HCT116 (cell line): ENCODE measurements at regions not wholly inside any gene's neighbourhood (a gene's known extent, or its start where the extent isn't known, plus 50 kb on each side); places are given as distances from the start of the nearest gene placed in this dataset.

Experiments used
- ATAC-seq: fragments of 200-7000 bp; cut with Tn5 transposase; 2 replicates; pipeline ENCODE4 v1.9.1; 2020; ENCODE audit warnings: mild to moderate bottlenecking, moderate library complexity
- BruUV-seq: library from RNA; stranded (reverse); fragments of 400-500 nt; replicated peaks from 2 replicates; lab custom pipeline; 2021; lab: Mats Ljungman, UMichigan
- CTCF ChIA-PET: fragments of 300-600 bp; sonication (Branson Sonifier 250); formaldehyde crosslinking; loops from one replicate; lab custom pipeline; 2021; ENCODE audit warnings: antibody characterized with exemption; lab: Charles Lee
- POLR2A ChIA-PET: fragments of 300-600, 350-600 bp; sonication (Branson Sonifier 250); formaldehyde crosslinking; loops from one replicate; lab custom pipeline; 2021; ENCODE audit warnings: antibody characterized with exemption; lab: Charles Lee
- RAD21 ChIA-PET, 2 experiments: fragments of 300-600 bp; sonication (Branson Sonifier 250); formaldehyde crosslinking; loops; one replicate each; lab custom pipeline; 2023; ENCODE audit warnings: low total read pairs in 2 of 2; ENCODE audit not compliant: uncharacterized antibody in 2 of 2, unreplicated experiment in 2 of 2, low non-redundant PET in 1 of 2; lab: Charles Lee
- DNase-seq: peaks from one replicate; pipeline ENCODE4 v3.0.0-alpha.2; 2010; ENCODE audit warnings: low read depth, low spot score
- H2AFZ ChIP-seq: fragments of 200-600 bp; shearing (Covaris generic), sonication (generic); 2 replicates; pipeline ENCODE4 v1.6.1; 2017; ENCODE audit warnings: low read depth, mixed run types, mixed read lengths, antibody characterized with exemption, low read length; ENCODE audit not compliant: poor library complexity, severe bottlenecking
- H3K27ac ChIP-seq: 2 replicates; pipeline ENCODE4 v1.5.1; 2012; ENCODE audit warnings: low read depth, low read length
- H3K27me3 ChIP-seq: fragments of 200-600 bp; sonication (generic); 2 replicates; pipeline ENCODE4 v1.6.1; 2016; ENCODE audit warnings: mixed run types, low read length, mixed read lengths; ENCODE audit not compliant: insufficient read depth
- H3K36me3 ChIP-seq, 2 experiments: fragments of 200-500 bp in 1 of 2; fragments of 200-600 bp in 1 of 2; sonication (Bioruptor generic) in 1 of 2; sonication (generic) in 1 of 2; 2 replicates each; pipeline versions ENCODE4 v1.5.1 to v1.6.1; 2014 to 2016; ENCODE audit warnings: low read length in 2 of 2, inconsistent platforms in 1 of 2, mixed read lengths in 1 of 2, mixed run types in 1 of 2; ENCODE audit not compliant: insufficient read depth in 2 of 2, control insufficient read depth in 1 of 2
- H3K4me1 ChIP-seq, 2 experiments: fragments of 200-600 bp in 1 of 2; sonication (generic) in 1 of 2; 2 replicates each; pipeline versions ENCODE4 v1.5.1 to v1.6.1; 2012 to 2017; ENCODE audit warnings: low read length in 2 of 2, inconsistent platforms in 1 of 2, mild to moderate bottlenecking in 1 of 2, mixed read lengths in 1 of 2, mixed run types in 1 of 2, moderate library complexity in 1 of 2; ENCODE audit not compliant: insufficient read depth in 2 of 2, control insufficient read depth in 1 of 2
- H3K4me2 ChIP-seq: fragments of 200-600 bp; sonication (generic); 2 replicates; pipeline ENCODE4 v1.6.1; 2017; ENCODE audit warnings: mixed run types, low read length, mixed read lengths
- H3K4me3 ChIP-seq, 2 experiments: fragments of 200-600 bp in 1 of 2; sonication (generic) in 1 of 2; replicated peaks in 1 of 2; 2 replicates each; pipeline ENCODE4 v1.5.1; 2011 to 2016; ENCODE audit warnings: low read length in 2 of 2, control low read depth in 1 of 2, low read depth in 1 of 2, mild to moderate bottlenecking in 1 of 2, mixed read lengths in 1 of 2, mixed run types in 1 of 2
- H3K79me2 ChIP-seq: fragments of 200-600 bp; sonication (generic); 2 replicates; pipeline ENCODE4 v1.6.1; 2017; ENCODE audit warnings: mild to moderate bottlenecking, mixed run types, low read length, moderate library complexity, mixed read lengths; ENCODE audit not compliant: insufficient read depth
- H3K9ac ChIP-seq: fragments of 200-600 bp; sonication (generic); 2 replicates; pipeline ENCODE4 v1.6.1; 2016; ENCODE audit warnings: low read length, mixed read lengths
- H3K9me2 ChIP-seq: fragments of 200-600 bp; sonication (generic), shearing (Covaris generic); 2 replicates; pipeline ENCODE4 v1.6.1; 2017; ENCODE audit warnings: mixed run types, mild to moderate bottlenecking, moderate library complexity; ENCODE audit not compliant: insufficient read depth
- H3K9me3 ChIP-seq, 2 experiments: fragments of 200-500 bp in 1 of 2; fragments of 200-600 bp in 1 of 2; sonication (Bioruptor generic) in 1 of 2; sonication (generic) in 1 of 2; 2 replicates each; pipeline ENCODE4 v1.6.1; 2014 to 2017; ENCODE audit warnings: low read length in 2 of 2, mixed read lengths in 2 of 2, inconsistent platforms in 1 of 2, low read depth in 1 of 2, mild to moderate bottlenecking in 1 of 2, mixed run types in 1 of 2, moderate library complexity in 1 of 2; ENCODE audit not compliant: control insufficient read depth in 1 of 2, insufficient read depth in 1 of 2
- H4K20me1 ChIP-seq: fragments of 200-600 bp; sonication (generic), shearing (Covaris generic); 2 replicates; pipeline ENCODE4 v1.6.1; 2017; ENCODE audit warnings: mixed run types, mild to moderate bottlenecking, moderate library complexity; ENCODE audit not compliant: insufficient read depth
- CBX3 ChIP-seq: IDR thresholded peaks from 2 replicates; pipeline ENCODE4 v1.6.1; 2012; ENCODE audit warnings: low read depth
- CEBPB ChIP-seq: IDR thresholded peaks from 2 replicates; pipeline ENCODE4 v1.6.1; 2012; ENCODE audit warnings: low read depth
- EGR1 ChIP-seq: IDR thresholded peaks from 2 replicates; pipeline ENCODE4 v1.6.1; 2012; ENCODE audit warnings: low read depth
- ELF1 ChIP-seq: IDR thresholded peaks from 2 replicates; pipeline ENCODE4 v1.6.1; 2012; ENCODE audit warnings: low read depth, borderline replicate concordance
- EZH2 ChIP-seq: fragments of 200-600 bp; sonication (generic); IDR thresholded peaks from 2 replicates; pipeline ENCODE4 v1.6.1; 2017; ENCODE audit warnings: antibody characterized with exemption, mixed run types
- EZH2phosphoT487 ChIP-seq: fragments of 200-600 bp; IDR thresholded peaks from 2 replicates; pipeline ENCODE4 v1.6.1; 2018; ENCODE audit warnings: antibody characterized with exemption, borderline replicate concordance
- POLR2A ChIP-seq: IDR thresholded peaks from 2 replicates; pipeline ENCODE4 v1.7.0; 2011; ENCODE audit warnings: borderline replicate concordance; ENCODE audit not compliant: insufficient read depth, insufficient read length; ENCODE audit errors: extremely low read depth
- POLR2AphosphoS5 ChIP-seq: IDR thresholded peaks from 2 replicates; pipeline ENCODE4 v1.6.1; 2011; ENCODE audit warnings: mild to moderate bottlenecking, low read depth, low read length, moderate library complexity
- RAD21 ChIP-seq: IDR thresholded peaks from 2 replicates; pipeline ENCODE4 v1.6.1; 2012; ENCODE audit warnings: low read depth, mild to moderate bottlenecking
- SIN3A ChIP-seq: IDR thresholded peaks from 2 replicates; pipeline ENCODE4 v1.6.1; 2012; ENCODE audit warnings: low read depth
- SRF ChIP-seq: IDR thresholded peaks from 2 replicates; pipeline ENCODE4 v1.6.1; 2012; ENCODE audit warnings: low read depth
- TCF7L2 ChIP-seq: IDR thresholded peaks from 2 replicates; pipeline ENCODE4 v1.7.0; 2011; ENCODE audit warnings: borderline replicate concordance, inconsistent platforms; ENCODE audit not compliant: insufficient read depth, insufficient read length; ENCODE audit errors: extremely low read depth
- YY1 ChIP-seq: IDR thresholded peaks from 2 replicates; pipeline ENCODE4 v1.6.1; 2011; ENCODE audit warnings: low read length, low read depth, moderate library complexity, mild to moderate bottlenecking; ENCODE audit not compliant: insufficient replicate concordance; ENCODE audit errors: extremely low read depth
- ZNF274 ChIP-seq: fragments of 200-500 bp; sonication (Bioruptor generic); IDR thresholded peaks from 2 replicates; pipeline ENCODE4 v1.6.1; 2014; ENCODE audit warnings: mild to moderate bottlenecking, low read depth, low read length, inconsistent platforms
- intact Hi-C: fragments of 100-400 bp; cut with micrococcal nuclease; formaldehyde crosslinking; loops from 2 replicates; pipeline ENCODE4 v1.10.0; 2022
- TF ChIP-seq, protein P1 (sequence below): IDR thresholded peaks from 2 replicates; pipeline ENCODE4 v1.6.1; 2012; ENCODE audit warnings: low read depth
- TF ChIP-seq, protein P2 (sequence below): IDR thresholded peaks from 2 replicates; pipeline ENCODE4 v1.6.1; 2011; ENCODE audit warnings: mild to moderate bottlenecking, low read length, moderate library complexity; ENCODE audit not compliant: insufficient replicate concordance; ENCODE audit errors: extremely low read depth
- TF ChIP-seq, protein P3 (sequence below): IDR thresholded peaks from 2 replicates; pipeline ENCODE4 v1.6.1; 2012
- TF ChIP-seq, protein P4 (sequence below), 3 experiments: fragments of 200-600 bp in 1 of 3; sonication (generic) in 1 of 3; IDR thresholded peaks in 2 of 3; conservative IDR thresholded peaks in 1 of 3; 2 replicates each; pipeline ENCODE4 v1.5.1; 2012 to 2017; ENCODE audit warnings: low read depth in 2 of 3, low read length in 2 of 3, antibody characterized with exemption in 1 of 3, borderline replicate concordance in 1 of 3, control low read depth in 1 of 3, mild to moderate bottlenecking in 1 of 3, mixed read lengths in 1 of 3, mixed run types in 1 of 3, moderate library complexity in 1 of 3; ENCODE audit not compliant: insufficient read depth in 1 of 3

DNA sequence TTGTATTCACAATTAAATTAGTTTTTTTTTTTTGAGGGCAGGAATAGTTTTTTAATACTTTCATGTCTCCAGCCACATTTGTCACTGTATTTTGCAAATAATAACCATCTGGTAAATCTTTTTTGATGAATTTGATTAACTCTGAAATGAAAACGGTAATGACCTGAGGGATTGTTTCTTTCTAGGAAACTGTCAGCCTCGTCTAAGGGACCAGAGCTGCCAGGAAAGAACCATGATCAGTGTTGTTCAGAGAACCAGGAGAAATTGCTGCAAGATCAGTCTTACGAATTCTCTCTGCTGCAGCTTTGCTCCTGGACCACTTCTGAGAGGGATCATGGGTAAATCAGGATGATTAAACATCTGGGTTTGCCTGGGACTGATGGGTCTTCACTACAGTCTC is 114.5 kb upstream of the TAF11L2 start:
- TF ChIP-seq, protein P1, sequence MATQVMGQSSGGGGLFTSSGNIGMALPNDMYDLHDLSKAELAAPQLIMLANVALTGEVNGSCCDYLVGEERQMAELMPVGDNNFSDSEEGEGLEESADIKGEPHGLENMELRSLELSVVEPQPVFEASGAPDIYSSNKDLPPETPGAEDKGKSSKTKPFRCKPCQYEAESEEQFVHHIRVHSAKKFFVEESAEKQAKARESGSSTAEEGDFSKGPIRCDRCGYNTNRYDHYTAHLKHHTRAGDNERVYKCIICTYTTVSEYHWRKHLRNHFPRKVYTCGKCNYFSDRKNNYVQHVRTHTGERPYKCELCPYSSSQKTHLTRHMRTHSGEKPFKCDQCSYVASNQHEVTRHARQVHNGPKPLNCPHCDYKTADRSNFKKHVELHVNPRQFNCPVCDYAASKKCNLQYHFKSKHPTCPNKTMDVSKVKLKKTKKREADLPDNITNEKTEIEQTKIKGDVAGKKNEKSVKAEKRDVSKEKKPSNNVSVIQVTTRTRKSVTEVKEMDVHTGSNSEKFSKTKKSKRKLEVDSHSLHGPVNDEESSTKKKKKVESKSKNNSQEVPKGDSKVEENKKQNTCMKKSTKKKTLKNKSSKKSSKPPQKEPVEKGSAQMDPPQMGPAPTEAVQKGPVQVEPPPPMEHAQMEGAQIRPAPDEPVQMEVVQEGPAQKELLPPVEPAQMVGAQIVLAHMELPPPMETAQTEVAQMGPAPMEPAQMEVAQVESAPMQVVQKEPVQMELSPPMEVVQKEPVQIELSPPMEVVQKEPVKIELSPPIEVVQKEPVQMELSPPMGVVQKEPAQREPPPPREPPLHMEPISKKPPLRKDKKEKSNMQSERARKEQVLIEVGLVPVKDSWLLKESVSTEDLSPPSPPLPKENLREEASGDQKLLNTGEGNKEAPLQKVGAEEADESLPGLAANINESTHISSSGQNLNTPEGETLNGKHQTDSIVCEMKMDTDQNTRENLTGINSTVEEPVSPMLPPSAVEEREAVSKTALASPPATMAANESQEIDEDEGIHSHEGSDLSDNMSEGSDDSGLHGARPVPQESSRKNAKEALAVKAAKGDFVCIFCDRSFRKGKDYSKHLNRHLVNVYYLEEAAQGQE = no peak
- TF ChIP-seq, protein P2, sequence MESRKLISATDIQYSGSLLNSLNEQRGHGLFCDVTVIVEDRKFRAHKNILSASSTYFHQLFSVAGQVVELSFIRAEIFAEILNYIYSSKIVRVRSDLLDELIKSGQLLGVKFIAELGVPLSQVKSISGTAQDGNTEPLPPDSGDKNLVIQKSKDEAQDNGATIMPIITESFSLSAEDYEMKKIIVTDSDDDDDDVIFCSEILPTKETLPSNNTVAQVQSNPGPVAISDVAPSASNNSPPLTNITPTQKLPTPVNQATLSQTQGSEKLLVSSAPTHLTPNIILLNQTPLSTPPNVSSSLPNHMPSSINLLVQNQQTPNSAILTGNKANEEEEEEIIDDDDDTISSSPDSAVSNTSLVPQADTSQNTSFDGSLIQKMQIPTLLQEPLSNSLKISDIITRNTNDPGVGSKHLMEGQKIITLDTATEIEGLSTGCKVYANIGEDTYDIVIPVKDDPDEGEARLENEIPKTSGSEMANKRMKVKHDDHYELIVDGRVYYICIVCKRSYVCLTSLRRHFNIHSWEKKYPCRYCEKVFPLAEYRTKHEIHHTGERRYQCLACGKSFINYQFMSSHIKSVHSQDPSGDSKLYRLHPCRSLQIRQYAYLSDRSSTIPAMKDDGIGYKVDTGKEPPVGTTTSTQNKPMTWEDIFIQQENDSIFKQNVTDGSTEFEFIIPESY = no peak
- TF ChIP-seq EZH2 = no peak
- no peak for TF ChIP-seq POLR2AphosphoS5
- TF ChIP-seq SRF = no peak
- TF ChIP-seq POLR2A = no peak
- TF ChIP-seq EGR1 = no peak
- TF ChIP-seq RAD21 = no peak
- no peak for TF ChIP-seq EZH2phosphoT487
- TF ChIP-seq, protein P3, sequence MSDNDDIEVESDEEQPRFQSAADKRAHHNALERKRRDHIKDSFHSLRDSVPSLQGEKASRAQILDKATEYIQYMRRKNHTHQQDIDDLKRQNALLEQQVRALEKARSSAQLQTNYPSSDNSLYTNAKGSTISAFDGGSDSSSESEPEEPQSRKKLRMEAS = no peak
- no peak for TF ChIP-seq TCF7L2
- TF ChIP-seq ZNF274 = no peak
- TF ChIP-seq SIN3A = no peak
- TF ChIP-seq YY1 = no peak
- TF ChIP-seq CBX3 = no peak
- TF ChIP-seq CEBPB = no peak
- TF ChIP-seq ELF1 = no peak
- TF ChIP-seq, protein P4, sequence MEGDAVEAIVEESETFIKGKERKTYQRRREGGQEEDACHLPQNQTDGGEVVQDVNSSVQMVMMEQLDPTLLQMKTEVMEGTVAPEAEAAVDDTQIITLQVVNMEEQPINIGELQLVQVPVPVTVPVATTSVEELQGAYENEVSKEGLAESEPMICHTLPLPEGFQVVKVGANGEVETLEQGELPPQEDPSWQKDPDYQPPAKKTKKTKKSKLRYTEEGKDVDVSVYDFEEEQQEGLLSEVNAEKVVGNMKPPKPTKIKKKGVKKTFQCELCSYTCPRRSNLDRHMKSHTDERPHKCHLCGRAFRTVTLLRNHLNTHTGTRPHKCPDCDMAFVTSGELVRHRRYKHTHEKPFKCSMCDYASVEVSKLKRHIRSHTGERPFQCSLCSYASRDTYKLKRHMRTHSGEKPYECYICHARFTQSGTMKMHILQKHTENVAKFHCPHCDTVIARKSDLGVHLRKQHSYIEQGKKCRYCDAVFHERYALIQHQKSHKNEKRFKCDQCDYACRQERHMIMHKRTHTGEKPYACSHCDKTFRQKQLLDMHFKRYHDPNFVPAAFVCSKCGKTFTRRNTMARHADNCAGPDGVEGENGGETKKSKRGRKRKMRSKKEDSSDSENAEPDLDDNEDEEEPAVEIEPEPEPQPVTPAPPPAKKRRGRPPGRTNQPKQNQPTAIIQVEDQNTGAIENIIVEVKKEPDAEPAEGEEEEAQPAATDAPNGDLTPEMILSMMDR (IDR thresholded peaks at IDR 0.05 in 2 of 3, conservative IDR thresholded peaks at IDR 0.05 in 1 of 3; ENCODE audit: borderline replicate concordance in 1 of 3, insufficient read depth in 1 of 3, low read depth in 2 of 3, low read length in 2 of 3) = no peak
- ChIA-PET POLR2A (no interaction called here), RAD21 (no interaction called here), CTCF (no interaction called here)
- H3K9me3 ChIP-seq = no peaks in the 10 kb centered on the region
- intact Hi-C loops = no loop called here
- H3K9me2 ChIP-seq = no peaks in the 10 kb centered on the region
- H3K79me2 ChIP-seq = no peaks in the 10 kb centered on the region
- H3K9ac ChIP-seq = no peak overlapping the region
- no peak overlapping the region for H3K4me2 ChIP-seq
- no peak overlapping the region for H2AFZ ChIP-seq
- no peaks in the 10 kb centered on the region for H3K36me3 ChIP-seq
- no peak overlapping the region for H3K27ac ChIP-seq
- H4K20me1 ChIP-seq = no peaks in the 10 kb centered on the region
- no peak for ATAC-seq
- no peaks in the 10 kb centered on the region for H3K4me1 ChIP-seq
- BruUV-seq = no TSS peak
- no peaks in the 10 kb centered on the region for H3K27me3 ChIP-seq
- H3K4me3 ChIP-seq = no peak overlapping the region
- no peak for DNase-seq
